Neural progenitor cell (in vitro differentiated cells): ENCODE measurements at regions not wholly inside any gene's neighbourhood (a gene's known extent, or its start where the extent isn't known, plus 50 kb on each side); places are given as distances from the start of the nearest gene placed in this dataset.

Experiments
- EZH2 ChIP-seq: fragments of 200-600 bp; sonication (generic); IDR thresholded peaks from 2 replicates; pipeline ENCODE4 v1.6.1; 2017; ENCODE audit warnings: antibody characterized with exemption, mild to moderate bottlenecking, moderate library complexity
- EZH2phosphoT487 ChIP-seq: fragments of 200-600 bp; sonication (generic); IDR thresholded peaks from 2 replicates; pipeline ENCODE4 v1.6.1; 2017; ENCODE audit warnings: antibody characterized with exemption
- TF ChIP-seq, protein P1 (sequence below): fragments of 200-600 bp; sonication (generic); IDR thresholded peaks from 2 replicates; pipeline ENCODE4 v1.5.1; 2017; ENCODE audit warnings: antibody characterized with exemption, mild to moderate bottlenecking

DNA sequence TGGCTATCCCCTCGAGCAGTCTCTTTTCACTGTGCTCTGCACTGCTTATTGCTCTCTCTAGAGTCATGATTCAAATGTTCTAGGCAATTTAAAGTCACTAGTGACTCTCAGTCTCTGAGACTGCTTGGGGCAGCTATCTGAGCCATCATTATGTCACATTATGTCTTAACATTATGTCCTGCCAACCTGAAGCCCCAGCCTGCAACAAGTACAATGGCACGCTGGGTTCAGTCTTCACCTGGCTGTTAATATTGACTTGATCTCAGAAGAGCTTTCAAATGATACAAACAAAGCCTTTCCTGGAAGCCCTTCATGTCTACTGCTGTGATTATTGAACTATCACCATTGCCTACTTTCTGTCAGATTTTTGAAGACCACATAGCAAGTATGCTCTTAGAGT lies 128.1 kb upstream of the GRM7 start:
- TF ChIP-seq, protein P1, sequence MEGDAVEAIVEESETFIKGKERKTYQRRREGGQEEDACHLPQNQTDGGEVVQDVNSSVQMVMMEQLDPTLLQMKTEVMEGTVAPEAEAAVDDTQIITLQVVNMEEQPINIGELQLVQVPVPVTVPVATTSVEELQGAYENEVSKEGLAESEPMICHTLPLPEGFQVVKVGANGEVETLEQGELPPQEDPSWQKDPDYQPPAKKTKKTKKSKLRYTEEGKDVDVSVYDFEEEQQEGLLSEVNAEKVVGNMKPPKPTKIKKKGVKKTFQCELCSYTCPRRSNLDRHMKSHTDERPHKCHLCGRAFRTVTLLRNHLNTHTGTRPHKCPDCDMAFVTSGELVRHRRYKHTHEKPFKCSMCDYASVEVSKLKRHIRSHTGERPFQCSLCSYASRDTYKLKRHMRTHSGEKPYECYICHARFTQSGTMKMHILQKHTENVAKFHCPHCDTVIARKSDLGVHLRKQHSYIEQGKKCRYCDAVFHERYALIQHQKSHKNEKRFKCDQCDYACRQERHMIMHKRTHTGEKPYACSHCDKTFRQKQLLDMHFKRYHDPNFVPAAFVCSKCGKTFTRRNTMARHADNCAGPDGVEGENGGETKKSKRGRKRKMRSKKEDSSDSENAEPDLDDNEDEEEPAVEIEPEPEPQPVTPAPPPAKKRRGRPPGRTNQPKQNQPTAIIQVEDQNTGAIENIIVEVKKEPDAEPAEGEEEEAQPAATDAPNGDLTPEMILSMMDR = no peak
- TF ChIP-seq EZH2phosphoT487 (no peak), EZH2 (no peak)
